ENCODE measurements at regions not wholly inside any gene's neighbourhood (a gene's known extent, or its start where the extent isn't known, plus 50 kb on each side); places are given as distances from the start of the nearest gene placed in this dataset.

DNA sequence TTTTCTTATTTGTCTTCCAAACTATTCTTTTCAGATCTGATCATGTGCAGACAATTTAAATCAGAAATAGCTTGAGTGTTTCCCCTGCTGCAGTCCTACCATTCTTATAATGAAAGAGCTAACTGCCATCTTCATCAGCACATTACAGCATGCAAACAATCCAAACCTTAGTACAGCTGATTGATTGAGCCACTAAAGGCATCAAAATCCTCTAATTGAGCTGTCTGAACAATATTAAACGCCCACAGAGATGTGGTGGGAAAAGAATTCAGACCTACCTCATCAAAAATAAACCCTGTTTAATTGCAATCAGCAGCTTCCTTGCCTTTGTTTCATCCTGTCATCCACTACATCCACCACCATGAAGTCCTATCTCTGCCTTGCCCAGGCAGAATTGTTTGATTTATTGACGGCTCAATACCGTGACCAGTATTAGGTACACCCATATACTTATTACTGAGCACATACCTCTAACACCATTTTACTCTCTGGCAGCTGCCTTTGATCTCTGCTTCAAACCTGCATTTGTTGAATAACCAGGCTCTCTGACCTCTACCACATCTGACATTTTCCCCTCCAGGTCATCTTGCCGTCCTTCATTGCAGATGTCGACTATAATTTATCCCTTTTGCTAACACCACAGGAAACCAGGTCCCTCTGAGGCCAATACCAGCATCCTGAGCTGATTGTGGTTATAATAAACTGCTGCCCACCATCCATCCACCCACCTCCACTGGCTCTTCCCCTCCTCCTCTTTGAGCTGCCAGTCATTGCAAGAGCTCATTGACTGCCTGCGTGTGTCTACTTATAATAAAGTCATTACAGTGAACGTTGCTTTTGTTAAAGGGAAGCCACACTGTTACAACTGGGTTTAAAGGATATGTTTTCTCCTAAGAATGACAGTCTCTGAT, 78.5 kb downstream of the RBM43 start:
- H3K4me3 ChIP-seq (ENCODE audit: low read length): no peak overlapping the region
- DNase-seq (ENCODE audit: low read depth): no peak
- TF ChIP-seq, protein P1, sequence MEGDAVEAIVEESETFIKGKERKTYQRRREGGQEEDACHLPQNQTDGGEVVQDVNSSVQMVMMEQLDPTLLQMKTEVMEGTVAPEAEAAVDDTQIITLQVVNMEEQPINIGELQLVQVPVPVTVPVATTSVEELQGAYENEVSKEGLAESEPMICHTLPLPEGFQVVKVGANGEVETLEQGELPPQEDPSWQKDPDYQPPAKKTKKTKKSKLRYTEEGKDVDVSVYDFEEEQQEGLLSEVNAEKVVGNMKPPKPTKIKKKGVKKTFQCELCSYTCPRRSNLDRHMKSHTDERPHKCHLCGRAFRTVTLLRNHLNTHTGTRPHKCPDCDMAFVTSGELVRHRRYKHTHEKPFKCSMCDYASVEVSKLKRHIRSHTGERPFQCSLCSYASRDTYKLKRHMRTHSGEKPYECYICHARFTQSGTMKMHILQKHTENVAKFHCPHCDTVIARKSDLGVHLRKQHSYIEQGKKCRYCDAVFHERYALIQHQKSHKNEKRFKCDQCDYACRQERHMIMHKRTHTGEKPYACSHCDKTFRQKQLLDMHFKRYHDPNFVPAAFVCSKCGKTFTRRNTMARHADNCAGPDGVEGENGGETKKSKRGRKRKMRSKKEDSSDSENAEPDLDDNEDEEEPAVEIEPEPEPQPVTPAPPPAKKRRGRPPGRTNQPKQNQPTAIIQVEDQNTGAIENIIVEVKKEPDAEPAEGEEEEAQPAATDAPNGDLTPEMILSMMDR (conservative IDR thresholded peaks at IDR 0.05; ENCODE audit: low read length): no peak

DNA sequence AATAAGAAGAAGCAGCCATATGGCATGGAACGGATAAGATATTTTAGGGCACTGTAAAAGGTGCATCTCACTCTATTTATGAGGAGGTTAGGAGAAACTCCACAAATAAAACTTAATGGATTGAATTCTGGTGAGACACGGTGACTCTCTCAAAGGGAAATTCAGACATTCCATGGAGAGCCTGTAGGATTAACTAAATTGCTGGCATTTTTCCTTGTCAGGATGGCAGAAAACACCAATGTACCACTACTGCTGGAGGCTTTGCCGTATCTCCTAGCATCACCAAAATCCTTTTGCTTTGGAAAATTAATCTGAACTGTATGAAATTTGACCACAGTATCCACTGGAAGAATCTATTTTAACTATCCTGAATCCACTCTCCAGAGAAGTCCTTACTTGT, 79.3 kb downstream of the RBM43 start:
- TF ChIP-seq, protein P1 (conservative IDR thresholded peaks at IDR 0.05; ENCODE audit: low read length): no peak
- no peak for DNase-seq (ENCODE audit: low read depth)
- H3K4me3 ChIP-seq (ENCODE audit: low read length): no peak overlapping the region

DNA sequence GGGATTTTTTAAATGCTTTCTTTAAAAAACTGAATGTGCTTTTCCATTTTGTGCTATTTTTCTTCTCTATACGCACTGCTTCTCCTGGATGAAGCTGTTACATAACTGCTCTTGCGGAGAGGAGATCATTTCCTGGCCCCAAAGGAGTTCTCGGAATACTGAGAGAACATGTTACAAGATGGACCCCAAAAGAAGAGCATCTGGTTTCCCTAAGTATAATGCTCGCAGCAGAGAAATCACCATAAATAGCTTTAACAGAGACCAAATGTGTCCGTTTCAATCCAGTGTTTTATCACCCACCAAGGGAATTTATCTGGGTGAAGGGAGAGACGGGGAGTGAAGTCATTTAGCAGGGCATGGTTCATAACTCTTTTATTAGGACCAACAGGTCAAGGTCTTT, 80.1 kb downstream of the RBM43 start:
- no peak overlapping the region for H3K4me3 ChIP-seq (ENCODE audit: low read length)
- TF ChIP-seq, protein P1 (conservative IDR thresholded peaks at IDR 0.05; ENCODE audit: low read length): no peak
- no peak for DNase-seq (ENCODE audit: low read depth)

DNA sequence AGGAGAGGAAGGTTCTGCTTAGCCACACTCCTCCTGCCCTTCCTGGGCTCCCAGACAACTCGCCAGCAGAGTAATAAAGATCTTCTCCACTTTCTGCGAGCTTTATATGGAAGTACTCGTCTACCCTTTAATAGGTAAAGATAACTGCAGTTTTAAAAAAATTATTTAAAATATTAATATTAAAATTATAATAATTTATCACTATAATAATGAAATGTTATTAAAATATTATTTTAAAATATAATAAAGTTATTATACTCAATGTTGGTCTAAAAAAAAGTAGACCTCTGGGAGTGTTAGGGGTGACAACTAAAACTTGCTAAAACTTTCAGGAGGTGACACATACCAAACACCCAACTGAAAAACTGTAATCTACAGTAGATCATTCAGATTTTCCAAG, 81.5 kb downstream of the RBM43 start:
- TF ChIP-seq, protein P1 (conservative IDR thresholded peaks at IDR 0.05; ENCODE audit: low read length): no peak
- no peak overlapping the region for H3K4me3 ChIP-seq (ENCODE audit: low read length)
- DNase-seq (ENCODE audit: low read depth): no peak

DNA sequence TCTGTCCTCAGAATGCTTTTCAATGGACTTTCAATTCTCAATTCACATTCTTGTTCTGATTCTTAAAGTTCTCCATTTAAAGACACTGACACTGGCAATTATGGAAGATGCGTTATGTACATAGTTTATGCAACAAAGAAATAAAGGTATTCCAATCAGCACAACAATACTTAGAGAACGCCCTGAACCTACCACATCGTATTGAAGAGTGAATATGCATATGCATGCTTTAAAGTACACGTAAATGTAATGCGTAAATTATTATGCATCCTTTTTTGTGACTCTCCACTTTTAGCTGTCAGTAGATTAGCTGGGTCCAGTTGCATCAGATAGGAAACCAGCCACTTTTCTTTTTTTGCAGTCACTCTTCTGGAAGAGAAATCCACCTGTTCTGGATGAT, 83.5 kb downstream of the RBM43 start:
- TF ChIP-seq, protein P1 (conservative IDR thresholded peaks at IDR 0.05; ENCODE audit: low read length): no peak
- no peak overlapping the region for H3K4me3 ChIP-seq (ENCODE audit: low read length)
- no peak for DNase-seq (ENCODE audit: low read depth)

DNA sequence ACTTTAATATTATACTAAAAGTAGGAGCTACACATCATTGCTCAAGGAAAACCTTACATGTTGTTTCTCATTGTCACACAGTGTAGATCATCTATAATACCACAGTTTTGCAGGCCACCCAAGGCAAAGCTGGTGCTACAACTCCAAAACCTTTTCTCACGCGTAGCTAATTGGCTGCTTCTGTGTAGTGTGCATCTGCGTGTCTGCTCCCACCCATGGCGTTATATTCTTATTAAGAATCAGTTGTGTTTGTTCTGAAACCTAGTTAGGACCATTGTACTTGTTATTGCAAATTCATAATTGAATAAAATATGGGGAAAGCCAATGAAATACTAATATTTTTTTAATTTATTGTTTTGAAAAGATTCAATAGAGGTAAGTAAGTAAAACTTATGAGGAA, 83.9 kb downstream of the RBM43 start:
- TF ChIP-seq, protein P1 (conservative IDR thresholded peaks at IDR 0.05; ENCODE audit: low read length): no peak
- no peak overlapping the region for H3K4me3 ChIP-seq (ENCODE audit: low read length)
- DNase-seq (ENCODE audit: low read depth): no peak

DNA sequence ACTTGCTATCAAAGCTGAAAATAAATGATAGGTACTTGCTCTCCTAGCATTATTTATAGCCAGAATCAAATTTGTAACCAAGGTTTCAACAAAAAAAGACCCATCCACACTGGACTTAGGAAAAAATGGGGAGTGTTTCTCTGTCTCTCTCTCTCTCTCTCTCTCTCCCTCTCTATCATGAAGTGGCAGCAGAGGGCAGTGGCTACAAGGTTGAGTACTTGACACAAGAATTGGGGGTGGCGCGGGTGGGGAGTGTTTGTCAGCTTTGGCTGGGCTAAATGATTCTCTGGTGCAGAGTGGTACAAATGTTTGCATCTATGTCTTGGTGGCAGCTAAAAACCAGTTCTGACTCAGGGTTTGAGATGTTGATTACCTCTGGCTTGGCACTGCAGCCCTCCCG, 85.0 kb downstream of the RBM43 start:
- TF ChIP-seq, protein P1 (conservative IDR thresholded peaks at IDR 0.05; ENCODE audit: low read length): no peak
- no peak overlapping the region for H3K4me3 ChIP-seq (ENCODE audit: low read length)
- no peak for DNase-seq (ENCODE audit: low read depth)

All from AG10803 (cell line).